GM19328 (cell line): ENCODE measurements at regions not wholly inside any gene's neighbourhood (a gene's known extent, or its start where the extent isn't known, plus 50 kb on each side); places are given as distances from the start of the nearest gene placed in this dataset.
"Not testable (repeated sequence)": the region's sequence is repeated elsewhere in the genome, so short reads cannot be mapped to it uniquely, and the experiment has no call there.

Source experiments
- ATAC-seq: cut with Tn5 transposase; IDR thresholded peaks from one replicate; pipeline ENCODE4 v1.9.1; 2021; ENCODE audit warnings: mild to moderate bottlenecking, moderate library complexity; ENCODE audit not compliant: unreplicated experiment

DNA sequence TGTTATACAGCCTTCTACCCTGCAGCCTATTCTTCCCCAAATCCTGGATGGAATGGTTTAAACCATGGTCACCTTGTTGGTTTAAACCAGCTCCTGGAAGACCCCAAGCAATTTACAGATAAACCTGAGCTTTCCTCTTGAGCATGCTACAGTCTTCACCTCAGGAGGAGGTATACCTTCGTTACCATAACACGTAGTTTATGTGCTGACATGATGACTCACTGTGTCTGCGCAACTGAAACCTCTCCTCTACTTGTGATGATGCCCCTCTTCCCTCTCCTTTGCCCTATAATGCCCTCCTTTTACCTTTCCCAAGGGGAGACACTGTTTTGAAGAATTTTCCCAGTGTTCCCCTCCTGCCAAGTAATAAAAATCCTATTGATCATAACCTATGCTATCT is 457.3 kb upstream of the RGS18 start:
- no peak for ATAC-seq

DNA sequence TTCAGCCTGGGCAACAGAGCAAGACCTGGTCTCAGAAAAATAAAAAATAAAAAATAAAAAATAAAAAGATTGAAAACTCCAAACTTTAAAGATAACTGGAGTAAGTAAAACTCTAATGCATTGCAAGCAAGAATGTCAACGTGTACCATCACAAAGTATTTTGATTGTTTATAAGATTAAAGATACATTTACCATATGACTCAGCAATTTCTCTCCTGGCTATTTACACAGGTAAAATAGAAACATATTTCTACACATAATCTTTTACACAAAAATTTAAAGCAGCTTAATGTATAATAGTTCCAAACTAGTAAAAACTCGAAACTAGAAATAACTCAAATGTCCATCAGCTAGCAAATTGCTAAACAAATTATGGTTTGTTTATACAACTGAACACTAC is 456.1 kb upstream of the RGS18 start:
- ATAC-seq, result no peak

DNA sequence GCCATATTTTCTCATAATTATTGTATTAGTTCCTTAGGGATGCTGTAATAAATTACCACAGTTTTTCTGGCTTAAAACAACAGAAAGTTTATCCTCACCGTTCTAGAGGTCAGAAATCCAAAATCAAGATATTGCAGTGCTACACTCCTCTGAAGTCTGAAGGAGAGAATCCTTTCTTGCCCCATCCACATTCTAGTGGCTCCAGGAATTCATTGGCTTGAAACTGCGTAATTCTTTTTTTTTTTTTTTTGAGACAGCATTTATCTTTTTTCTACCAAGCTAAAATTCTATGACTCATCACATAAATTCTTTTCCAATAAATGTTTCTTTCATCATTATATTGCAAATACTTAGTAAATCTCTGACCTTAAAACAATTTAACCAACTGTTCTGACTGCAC is 451.0 kb upstream of the RGS18 start:
- no peak for ATAC-seq

DNA sequence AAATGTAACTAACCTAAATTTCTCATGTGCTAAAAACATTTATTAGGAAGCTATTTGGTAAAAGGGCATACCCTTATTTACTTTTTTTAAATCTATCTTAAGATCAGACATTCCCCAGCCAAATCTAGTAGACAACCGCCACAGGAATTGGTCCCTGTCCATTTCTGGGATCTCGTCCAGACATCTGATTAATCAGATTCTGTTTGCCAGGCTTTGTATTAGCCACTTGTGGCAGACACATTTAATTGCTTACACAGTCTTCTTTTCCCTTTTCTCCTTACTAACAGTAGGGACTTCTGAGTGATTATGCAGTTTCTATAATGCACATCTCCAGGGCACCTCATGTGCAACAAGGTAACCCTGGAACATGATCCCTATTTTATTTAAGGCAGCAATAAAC is 449.0 kb upstream of the RGS18 start:
- ATAC-seq, result no peak

DNA sequence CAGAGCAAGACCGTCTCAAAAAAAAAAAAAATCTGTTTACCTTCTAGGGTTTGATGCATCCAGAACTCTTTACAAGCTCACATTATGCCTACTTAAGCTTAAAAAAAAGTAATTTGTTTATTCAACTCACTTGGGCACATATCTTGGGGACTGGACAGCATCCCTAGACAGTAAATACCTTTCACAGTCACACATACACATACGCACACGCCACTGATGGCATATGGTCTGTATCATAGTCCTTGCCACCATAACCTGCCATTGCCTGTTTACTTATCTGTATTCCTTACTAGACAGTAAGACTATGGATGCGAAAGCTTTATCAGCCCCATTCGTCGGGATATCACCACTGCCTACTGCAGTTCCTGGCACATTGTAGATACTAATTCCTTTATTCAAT is 446.3 kb upstream of the RGS18 start:
- ATAC-seq, result no peak

DNA sequence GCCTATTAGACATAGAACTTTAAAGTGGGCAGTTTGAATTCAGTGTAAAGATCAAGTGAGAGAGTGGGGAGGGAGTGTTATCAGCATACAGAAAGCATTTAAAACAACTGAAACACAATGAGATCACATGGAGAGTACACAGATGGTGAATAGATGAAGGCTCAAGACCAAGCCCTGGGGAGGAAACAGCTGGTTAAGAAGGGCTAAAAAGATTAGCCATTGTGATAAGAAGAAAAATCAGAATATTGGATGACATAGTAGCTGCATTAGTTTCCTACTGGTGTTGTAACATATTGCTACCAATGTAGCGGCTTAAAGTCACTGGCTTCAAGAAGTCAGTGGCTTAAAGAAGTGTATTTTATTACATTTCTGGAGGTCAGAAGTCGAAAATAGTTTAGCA is 443.4 kb upstream of the RGS18 start:
- no peak for ATAC-seq

DNA sequence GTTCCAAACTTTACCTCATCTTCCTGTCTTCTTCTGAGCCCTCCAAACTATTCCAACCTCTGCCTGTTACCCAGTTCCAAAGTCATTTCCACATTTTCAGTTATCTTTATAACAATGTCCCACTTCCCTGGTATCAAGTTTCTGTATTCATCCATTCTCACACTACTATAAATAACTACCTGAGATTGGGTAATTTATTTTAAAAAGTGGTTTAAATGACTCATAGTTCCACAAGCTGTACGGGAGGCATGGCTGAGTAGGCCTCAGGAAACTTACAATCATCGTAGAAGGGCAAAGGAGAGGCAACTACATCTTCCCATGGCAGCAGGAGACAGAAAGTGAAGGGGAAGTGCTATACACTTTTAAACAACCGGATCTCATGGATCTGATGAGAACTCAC is 428.5 kb upstream of the RGS18 start:
- ATAC-seq, result no peak

DNA sequence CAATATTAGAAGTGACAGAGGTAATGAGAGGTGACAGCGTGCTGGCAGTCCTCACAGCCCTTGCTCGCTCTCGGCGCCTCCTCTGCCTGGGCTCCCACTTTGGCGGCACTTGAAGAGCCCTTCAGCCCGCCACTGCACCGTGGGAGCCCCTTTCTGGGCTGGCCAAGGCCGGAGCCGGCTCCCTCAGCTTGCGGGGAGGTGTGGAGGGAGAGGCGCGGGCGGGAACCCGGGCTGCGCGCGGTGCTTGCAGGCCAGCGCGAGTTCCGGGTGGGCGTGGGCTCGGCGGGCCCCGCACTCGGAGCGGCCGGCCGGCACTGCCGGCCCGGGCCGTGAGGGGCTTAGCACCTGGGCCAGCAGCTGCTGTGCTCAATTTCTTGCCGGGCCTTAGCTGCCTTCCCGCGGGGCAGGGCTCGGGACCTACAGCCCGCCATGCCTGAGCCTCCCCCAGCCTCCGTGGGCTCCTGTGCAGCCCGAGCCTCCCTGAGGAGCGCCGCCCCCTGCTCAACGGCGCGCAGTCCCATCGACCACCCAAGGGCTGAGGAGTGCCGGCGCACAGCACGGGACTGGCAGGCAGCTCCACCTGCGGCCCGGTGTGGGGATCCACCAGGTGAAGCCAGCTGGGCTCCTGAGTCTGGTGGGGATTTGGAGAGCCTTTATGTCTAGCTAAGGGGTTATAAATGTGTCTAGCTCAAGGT is 426.5 kb upstream of the RGS18 start:
- not testable (repeated sequence) for ATAC-seq

DNA sequence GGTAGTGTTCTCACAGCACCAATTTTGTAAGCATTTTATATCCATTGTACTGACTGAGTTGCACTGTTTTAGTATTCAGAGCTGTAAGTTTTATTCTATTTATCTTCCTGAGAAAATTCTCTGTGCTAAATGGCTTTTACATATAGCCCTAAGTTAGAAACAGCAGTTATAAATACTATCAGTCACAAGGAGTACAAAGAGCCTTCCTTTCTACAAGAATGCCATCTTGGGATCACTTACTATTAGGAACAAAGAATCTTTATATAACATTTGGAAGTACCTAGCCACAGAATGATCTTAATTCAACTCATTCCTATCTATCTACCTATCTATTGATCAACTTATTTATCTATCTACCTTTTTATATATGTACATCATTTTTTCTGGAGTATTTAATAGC is 423.9 kb upstream of the RGS18 start:
- no peak for ATAC-seq

DNA sequence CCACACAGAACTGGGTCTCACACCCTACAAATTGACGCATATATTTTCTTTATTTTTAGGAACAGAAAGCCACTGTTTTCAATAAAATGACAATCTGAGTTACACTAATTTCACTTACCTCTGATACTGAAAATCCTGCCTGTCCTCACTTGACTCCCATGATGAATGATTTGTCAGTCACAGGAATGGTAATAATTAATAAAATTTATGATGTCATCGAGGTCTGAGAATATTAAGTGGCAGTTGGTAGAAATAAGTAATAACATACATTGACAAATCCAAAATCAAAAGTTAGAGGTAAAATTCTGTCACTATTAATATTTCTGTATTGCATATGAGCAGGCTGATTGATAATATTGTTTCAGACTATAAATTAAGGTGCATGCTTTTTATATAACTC is 418.7 kb upstream of the RGS18 start:
- ATAC-seq, result no peak

DNA sequence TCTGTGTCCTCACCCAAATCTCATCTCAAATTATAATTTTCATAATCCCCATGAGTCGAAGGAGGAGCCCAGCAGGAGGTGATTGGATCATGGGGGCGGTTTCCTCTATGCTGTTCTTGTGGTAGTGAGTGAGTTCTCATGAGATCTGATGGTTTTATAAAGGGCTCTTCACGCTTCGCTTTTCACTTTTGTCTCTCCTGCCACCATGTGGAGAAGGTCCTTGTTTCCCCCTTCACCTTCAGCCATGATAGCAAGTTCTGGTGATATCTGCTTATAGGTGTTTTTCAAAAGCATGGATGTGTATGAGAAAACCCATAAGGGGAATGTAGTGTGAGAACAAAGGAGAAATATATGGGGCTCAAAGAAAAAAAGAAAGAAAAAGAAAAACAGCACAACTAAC is 405.9 kb upstream of the RGS18 start:
- no peak for ATAC-seq

DNA sequence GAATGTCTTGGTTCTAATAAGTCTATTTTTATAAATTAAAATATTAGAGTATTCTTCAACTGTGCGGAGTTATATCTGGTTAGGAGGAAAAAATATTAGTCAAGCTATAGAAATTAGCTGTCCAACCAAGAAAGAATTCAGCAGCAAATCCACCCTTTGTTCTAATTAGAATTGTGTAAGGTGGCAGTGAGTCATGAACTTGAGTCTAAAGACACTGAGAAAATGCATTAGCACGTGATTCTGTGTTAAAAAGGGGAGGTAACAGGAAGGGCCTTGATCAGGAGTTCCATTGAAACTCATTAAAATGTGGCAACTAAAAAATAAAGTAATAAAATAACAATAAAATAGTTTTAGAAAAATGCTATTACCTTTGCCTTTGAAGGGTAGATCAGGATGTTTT is 398.2 kb upstream of the RGS18 start:
- ATAC-seq, result no peak

DNA sequence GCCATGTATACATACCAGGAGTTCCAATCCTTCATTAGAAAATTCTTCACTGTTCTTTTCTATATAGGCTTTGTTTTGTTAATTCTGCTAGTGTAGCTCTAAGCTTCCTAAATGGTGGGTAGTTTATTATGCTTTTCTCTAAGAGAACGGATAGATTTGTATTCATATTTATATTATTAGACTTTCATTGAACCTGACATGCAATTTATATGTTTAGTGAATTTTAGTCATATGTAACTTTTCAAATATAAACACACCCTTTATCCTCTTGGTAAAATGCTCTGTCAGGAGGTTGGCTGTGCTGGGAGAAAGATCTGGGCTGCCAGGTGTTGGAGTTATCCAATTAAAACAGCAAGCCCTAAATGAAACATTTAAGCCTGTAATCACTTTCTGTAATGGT is 369.7 kb upstream of the RGS18 start:
- ATAC-seq, result no peak

DNA sequence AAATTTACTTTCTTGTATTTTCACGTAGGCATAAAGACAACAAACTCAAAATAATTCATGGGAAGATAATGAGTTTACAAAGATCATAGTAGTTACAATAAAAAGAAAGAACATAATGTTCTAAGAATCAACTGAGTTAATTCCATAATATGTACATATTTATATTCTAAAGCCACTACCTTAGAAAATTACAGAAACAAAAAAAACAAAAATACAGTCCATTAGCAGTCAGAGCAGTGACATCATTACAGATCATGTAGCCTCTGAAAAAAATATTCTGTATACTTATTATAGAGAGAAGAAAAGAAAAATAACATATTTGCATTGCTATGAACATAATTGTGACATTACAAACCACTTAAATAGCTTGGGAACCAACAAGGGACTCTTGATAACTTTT is 360.1 kb upstream of the RGS18 start:
- no peak for ATAC-seq

DNA sequence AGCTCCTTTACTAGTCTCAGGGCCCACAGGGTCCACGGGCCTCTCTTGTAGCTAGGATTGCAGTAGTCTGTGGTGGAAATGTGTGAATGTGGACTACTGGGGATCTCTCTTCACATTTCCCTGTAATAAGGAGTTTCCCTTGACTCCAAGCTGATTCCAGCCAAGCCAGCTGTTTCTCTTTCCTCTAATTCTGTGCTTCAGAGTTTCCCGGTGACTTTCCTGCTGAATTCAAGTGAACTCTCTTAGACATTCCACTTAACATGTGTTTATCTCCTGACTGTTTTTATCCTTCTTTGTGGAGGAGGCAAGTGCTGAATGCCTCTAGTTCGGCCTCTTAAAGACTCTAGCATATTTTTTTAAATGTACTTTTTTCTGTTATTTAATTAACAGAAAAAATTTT is 354.0 kb upstream of the RGS18 start:
- ATAC-seq, result no peak

DNA sequence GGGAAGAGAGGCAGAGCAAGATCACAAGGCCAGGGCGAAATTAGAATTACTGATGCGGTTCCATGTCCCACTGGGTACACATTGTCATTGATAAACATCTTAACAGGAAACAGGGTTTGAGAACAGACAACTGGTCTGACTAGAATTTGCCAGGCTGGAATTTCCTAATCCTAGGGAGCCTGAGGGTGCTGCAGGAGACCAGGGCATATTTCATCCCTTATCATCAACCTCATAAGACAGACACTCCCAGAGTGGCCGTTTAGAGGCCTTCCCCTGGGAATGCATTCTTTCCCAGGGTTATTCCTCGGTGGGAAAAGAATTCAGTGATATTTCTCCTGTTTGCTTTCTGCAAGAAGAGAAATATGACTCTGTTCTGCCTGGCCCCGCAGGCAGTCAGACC is 344.7 kb upstream of the RGS18 start:
- ATAC-seq, result not testable (repeated sequence)

DNA sequence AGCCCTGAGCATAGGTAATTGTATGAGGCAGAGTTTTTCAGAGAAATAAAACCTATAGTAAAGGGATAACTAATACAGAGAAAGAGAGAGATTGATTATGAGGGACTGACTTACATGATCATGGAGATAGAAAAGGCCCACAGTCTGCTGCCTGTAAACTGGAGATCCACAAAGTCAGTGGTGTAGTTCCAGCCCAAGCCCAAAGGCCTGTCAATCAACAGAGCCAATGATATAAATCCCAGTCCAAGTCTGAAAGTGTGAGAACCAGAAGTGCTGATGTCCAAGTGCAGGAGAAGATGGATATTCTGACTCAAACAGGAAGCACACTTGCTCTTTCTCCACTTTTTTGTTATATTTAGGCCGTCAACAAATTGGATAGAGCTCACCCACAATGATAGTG is 340.1 kb upstream of the RGS18 start:
- no peak for ATAC-seq

DNA sequence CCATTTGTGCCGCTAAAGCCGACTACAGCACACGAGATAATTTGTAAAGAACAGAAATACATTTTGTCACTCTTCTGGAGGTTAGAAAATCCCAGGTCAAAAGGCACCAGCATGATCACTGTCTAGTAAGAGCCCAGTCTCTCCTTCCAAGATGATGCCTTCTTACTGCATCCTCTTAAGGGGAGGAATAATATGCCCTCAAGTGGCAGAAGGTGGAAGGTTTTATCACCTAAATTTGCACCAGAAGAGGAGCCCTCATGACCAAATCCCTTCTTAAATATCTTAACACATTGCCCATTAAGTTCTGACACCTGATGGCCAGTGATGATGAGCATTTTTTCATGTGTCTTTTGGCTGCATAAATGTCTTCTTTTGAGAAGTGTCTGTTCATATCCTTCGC is 326.7 kb upstream of the RGS18 start:
- no peak for ATAC-seq

DNA sequence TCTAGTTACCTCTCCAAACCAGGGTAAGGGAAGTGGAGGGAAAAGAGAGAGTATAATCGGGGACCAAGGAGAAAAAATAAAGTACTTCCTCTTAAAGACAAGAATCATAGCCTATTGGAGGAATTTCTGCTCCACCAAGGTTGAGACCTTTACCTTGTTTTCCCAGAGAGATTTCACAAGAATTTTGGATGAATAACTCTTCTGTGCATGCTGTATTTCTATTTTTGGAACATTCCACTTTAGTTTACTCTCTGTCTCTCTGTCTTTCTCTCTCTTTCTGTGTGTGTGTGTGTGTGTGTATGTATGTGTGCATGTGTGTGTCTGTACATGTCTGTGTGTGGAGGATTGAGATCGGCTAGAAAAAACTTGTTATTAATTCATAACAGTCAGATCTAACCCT is 318.4 kb upstream of the RGS18 start:
- ATAC-seq, result no peak

DNA sequence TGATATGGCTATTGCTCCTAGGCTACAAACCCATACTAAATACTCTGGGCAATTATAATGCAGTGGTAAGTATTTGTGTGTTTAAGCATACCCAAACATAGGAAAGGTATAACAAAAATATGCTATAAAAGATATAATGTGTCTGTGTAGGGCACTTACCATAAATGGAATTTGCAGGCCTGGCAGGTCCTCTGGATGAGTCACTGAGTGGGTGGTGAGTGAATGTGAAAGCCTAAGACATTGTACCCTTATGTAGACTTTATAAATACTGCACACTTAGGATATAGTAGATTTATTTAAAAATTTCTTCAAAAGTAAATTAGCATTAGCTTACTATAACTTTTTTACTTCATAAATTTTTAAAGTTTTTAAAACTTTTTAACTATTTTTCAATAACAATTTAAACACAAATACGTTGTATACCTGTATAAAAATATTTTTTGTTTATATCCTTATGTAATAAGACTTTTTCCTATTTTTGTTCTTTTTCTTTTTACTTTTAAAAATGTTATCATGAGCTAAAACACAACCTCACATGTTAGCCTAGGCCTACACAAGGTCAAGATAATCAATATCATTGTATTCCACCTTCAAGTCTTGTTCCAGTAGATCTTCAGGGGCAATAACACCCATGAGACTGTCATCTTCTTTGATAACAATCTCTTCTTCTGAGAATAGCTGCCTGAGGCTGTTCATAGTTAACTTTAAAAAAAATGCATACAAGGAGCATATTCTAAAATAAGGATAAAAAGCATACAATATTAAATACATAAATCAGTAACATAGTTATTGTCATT is 306.3 kb upstream of the RGS18 start:
- ATAC-seq, result no peak

DNA sequence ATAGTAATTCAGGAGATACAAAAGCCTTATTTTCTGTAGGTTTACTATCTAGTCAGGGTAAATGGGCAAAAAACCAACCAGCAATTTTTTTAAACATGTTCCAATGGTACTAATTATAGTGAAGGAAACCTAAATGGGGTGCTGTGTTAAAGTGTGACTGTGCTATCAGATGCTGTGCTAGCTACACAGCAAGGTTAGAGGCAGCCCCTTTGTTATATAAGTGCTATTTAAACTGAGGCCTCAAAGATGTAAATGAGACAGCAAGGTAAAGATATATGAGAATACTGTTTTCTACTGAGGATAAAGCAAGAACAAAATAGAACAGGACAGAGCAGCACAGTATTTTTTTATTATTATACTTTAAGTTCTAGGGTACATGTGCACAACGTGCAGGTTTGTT is 305.4 kb upstream of the RGS18 start:
- no peak for ATAC-seq

DNA sequence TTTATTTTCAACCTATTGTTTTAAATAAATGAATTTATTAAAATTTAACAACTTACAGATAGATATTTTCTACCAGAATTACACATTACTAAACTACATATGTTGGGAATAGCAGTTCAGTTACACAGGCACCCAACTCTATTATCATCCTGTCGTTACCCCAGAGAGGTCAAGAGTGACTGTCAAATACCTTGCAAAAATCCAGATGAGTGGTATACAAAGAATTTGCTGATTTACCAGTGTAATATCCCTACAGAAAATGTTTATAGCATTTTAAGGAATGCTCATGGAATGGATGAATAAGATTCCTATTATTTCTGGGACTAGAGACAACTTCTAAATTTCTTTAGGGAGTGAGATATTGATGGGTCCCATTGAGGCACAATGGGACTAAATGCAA is 300.7 kb upstream of the RGS18 start:
- ATAC-seq, result no peak

DNA sequence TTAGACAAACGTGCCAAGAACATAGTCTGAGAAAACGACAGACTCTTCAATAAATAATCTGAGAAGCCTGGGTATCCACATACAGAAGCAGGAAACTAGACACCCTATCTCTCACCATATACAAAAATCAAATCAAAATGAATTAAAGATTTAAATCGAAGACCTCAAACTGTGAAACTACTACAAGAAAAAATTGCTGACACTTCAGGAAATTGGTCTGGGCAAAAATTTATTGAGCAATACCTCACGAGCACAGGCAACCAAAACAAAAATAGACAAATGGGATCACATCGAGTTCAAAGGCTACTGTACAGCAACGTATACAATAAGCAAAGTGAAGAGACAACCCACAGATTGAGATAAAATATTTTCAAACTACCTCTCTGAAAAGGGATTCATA is 292.8 kb upstream of the RGS18 start:
- ATAC-seq, result no peak
